Hypothalamus (tissue), 51 donors: ENCODE measurements at regions not wholly inside any gene's neighbourhood (a gene's known extent, or its start where the extent isn't known, plus 50 kb on each side); places are given as distances from the start of the nearest gene placed in this dataset.
"Not testable (repeated sequence)": the region's sequence is repeated elsewhere in the genome, so short reads cannot be mapped to it uniquely, and the experiment has no call there.

ENCODE experiments used
- DNase-seq, 51 donors: peaks; one replicate each; lab custom pipeline; 2025; lab: John Stamatoyannopoulos, UW

- DNase-seq = no peak
Observed at GRCh38 chr2:123578016-123578415, 447.1 kb upstream of the CNTNAP5 start.

GRCh38 chr2:123596621-123597020 is 428.5 kb upstream of the CNTNAP5 start:
- no peak for DNase-seq

GRCh38 chr2:123597988-123598387 is 427.1 kb upstream of the CNTNAP5 start:
- no peak for DNase-seq

DNA sequence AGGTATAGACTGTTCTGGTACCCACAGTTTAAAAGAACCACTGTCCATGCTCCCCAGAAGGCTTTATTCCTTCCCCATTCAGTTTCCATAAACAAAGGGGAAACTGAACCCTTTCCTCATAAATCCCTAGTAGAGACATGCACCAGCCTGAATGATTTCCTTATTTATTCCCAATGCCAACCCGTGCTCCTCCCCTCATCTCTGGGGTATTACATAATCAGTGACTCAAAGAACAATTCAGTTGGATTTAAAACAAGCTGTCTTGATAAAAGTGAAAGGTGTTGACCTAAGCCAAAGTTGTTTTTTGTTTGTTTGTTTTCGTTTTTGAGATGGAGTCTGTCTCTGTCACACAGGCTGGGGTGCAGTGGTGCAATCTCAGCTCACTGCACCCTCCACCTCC is 418.5 kb upstream of the CNTNAP5 start:
- no peak for DNase-seq

GRCh38 chr2:123609077-123609476 is 416.0 kb upstream of the CNTNAP5 start:
- no peak for DNase-seq

GRCh38 chr2:123614596-123614995 is 410.5 kb upstream of the CNTNAP5 start:
- DNase-seq = no peak

- DNase-seq = not testable (repeated sequence)
Observed at GRCh38 chr2:123618642-123619041, 406.4 kb upstream of the CNTNAP5 start.

DNA sequence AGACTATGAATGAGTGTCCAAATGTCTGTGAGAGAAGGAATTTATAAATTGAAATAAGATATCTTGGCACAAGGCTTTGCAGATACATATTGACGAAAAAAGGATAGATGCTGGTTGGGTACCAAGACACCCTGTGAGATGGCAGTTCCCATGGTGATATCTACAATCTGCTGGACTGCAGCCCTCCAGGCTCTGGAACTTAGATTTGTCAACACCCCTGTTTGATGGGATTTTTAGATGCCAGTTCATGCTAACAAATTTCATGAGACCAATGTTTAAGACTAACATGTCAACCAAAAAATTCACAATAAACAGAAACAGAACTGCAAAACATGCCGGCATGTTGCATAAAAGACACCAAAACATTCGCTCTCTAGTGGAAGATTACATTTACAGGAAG is 400.3 kb upstream of the CNTNAP5 start:
- no peak for DNase-seq

- no peak for DNase-seq
Observed at GRCh38 chr2:123636232-123636631, 388.9 kb upstream of the CNTNAP5 start.

- DNase-seq = no peak
Observed at GRCh38 chr2:123640685-123641335, 384.3 kb upstream of the CNTNAP5 start.

DNA sequence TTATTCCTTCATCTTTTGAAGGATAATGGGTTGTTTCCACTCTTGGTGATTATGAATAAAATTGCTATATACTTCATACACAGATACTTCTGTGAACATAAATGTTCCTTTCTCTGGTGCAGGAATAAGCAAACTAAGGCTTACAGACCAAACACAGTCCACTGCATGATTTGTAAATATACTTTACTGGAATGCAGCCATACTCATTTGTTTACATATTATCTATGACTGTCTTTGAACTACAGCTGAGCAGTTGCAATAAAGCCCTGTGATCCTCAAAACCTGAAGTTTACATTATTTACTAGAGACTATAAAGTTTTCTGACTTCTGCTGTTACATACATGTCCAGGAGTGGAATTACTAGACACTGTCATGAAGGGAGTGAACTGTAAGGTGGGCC is 381.0 kb upstream of the CNTNAP5 start:
- no peak for DNase-seq

GRCh38 chr2:123648016-123648415 is 377.1 kb upstream of the CNTNAP5 start:
- DNase-seq = no peak

DNA sequence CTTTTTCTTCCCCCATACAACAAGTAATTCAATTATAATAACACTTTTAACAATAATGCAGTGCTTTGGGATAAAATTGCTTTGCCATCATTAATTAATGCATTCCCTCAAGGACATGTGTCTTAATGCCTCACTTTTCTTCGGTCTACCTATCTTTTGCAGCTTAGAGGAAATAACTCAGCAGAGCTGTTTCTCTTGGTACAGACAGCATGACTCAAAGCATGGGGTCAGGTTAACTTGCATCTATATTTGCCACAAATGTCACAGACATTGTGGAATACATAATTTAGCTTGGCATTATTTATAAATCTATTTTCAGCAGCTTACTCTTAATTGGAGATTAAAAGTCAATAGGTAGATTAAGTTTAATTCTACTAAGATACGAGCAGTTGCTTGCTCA is 376.1 kb upstream of the CNTNAP5 start:
- no peak for DNase-seq

DNA sequence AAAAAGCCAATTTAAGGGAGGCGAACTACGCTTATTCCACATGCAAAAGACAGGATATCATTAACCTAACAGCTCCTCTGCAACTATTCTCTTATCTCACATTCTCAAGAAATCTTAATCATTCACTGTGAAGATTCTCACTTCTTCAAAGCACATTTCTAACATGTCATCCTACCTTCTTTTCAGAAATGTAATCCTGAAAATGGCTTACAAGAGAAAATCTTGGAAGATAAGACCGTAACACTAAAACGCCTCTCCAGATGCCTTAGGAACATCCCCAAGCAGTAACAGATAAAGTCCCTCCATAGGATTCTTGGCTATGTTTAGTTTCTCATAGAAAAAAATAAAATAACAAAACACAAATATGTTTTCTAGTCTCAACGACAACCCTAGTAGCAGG is 373.9 kb upstream of the CNTNAP5 start:
- DNase-seq = no peak

DNA sequence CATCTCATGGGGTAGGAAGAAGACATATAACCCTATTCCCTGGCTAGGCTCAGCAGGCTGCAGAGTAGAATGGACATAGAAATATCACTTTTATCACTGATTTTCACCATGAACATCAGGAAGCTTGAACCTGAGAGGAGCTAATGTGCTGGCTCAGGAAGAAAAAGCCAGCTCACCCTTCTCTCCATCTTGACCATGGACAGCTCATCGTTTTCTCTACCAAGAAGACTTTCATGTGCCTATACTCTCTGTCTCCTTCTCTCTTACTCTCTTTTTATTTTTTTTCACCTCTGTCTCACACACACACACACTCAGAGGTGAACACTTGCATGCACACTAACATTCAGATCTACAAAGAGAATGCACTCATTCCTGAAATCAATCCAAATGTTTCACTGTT is 372.8 kb upstream of the CNTNAP5 start:
- DNase-seq = no peak

GRCh38 chr2:123656590-123656989 is 368.5 kb upstream of the CNTNAP5 start:
- DNase-seq = no peak

- DNase-seq = no peak
Observed at GRCh38 chr2:123659120-123659519, 366.0 kb upstream of the CNTNAP5 start.

DNA sequence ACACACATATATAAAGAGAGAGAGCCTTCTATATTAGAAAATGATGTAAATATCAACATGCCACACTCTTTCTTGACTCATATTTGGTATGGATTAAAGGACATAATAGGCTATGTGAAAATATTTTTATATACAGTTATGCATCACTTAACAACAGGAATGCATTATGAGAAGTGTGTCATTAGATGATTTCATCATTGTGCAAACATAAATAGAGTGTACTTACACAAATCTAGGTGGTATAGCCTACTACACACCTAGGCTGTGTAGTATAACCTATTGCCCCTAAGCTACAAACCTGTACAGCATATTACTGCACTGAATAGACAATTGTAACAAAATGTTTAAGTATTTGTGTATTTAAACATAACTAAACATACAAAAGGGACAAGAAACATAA is 354.8 kb upstream of the CNTNAP5 start:
- DNase-seq = no peak

DNA sequence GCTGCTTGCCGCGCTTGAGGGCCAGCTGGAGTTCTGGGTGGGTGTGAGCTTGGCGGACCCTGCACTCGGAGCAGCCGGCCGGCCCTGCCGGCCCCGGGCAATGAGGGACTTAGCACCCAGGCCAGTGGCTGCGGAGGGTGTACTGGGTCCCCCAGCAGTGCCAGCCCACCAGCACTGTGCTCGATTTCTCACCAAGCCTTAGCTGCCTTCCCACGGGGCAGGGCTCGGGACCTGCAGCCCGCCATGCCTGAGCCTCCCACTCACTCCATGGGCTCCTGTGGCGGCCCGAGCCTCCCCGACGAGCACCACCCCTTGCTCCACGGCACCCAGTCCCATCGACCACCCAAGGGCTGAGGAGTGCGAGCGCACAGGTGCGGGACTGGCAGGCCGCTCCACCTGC is 341.3 kb upstream of the CNTNAP5 start:
- DNase-seq = not testable (repeated sequence)

DNA sequence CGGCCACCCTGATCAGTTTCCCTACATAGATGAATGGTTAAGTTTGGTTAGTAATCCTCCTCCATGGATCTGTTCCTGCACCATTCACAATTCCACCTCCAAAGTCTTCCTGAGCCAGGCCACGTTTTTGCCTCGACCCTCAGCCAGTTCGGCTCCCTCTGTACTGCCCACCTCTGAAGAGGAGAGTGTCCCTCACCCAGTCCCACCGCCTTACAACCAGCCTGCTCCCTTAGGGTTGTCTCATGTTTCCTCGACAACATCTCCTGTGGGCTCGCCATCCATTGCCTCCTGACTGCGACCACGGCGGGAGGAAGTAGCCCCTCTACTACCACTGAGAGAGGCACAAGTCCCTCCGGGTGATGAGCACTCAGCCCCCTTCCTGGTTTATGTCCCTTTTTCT is 338.0 kb upstream of the CNTNAP5 start:
- no peak for DNase-seq

- DNase-seq = no peak
Observed at GRCh38 chr2:123688231-123688940, 336.7 kb upstream of the CNTNAP5 start.

DNA sequence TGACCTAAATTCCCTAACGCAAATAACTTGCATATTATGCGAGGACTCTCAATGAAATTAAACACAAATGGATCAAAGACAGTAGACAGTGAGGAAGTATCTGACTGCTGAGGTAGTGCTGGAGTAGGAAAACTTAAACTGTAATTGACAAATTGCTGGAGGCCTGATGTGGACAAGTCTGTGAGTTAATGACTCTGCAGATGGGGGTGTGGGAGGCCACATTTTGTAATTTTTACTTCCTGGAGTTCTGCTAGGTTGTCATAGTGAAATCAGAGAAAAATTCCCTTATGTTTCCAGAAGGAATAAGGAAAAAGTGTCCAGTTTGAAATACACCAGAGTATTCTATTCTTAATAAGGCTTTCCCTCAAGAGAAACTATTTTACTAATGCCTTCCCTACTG is 333.0 kb upstream of the CNTNAP5 start:
- DNase-seq = no peak

DNA sequence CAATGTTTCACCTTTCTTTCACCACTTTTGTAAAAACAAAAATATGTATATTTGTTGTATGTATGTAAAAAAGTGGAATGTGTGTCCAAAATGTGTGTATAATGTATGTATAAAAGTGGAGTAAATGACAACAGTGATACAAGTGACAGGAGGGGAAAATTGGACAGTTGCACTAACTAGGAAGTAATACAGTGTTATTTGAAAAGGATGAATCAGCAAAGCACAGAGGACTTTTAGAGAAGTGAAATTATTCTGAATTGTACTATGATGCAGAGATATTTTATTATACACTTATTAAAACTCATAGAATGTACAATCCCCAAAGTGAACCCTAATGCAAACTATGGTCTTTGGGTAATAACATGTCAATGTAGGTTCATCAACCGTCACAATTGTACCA is 331.3 kb upstream of the CNTNAP5 start:
- no peak for DNase-seq
